K562 (cell line): ENCODE measurements at regions not wholly inside any gene's neighbourhood (a gene's known extent, or its start where the extent isn't known, plus 50 kb on each side); places are given as distances from the start of the nearest gene placed in this dataset.

ENCODE experiments used
- ATF7 ChIP-seq: fragments of 450-650 bp; IDR thresholded peaks from 2 replicates; pipeline ENCODE4 v1.7.1; 2014; ENCODE audit warnings: mild to moderate bottlenecking, moderate library complexity
- CHD2 ChIP-seq: IDR thresholded peaks from 2 replicates; pipeline ENCODE4 v1.6.1; 2011; ENCODE audit warnings: low read depth, low read length
- CREB1 ChIP-seq, 2 experiments: sonication (generic) in 1 of 2; formaldehyde crosslinking in 1 of 2; IDR thresholded peaks; 2 replicates each; pipeline versions ENCODE4 v1.6.1 to v1.8.0; 2012 to 2022; ENCODE audit warnings: inconsistent platforms in 1 of 2, mild to moderate bottlenecking in 1 of 2, missing genetic modification reagents in 1 of 2, moderate library complexity in 1 of 2
- CTCF ChIP-seq, 3 experiments: IDR thresholded peaks in 2 of 3; conservative IDR thresholded peaks in 1 of 3; 2 replicates each; pipeline ENCODE4 v1.5.1; 2011 to 2012; ENCODE audit warnings: low read length in 3 of 3, mild to moderate bottlenecking in 3 of 3, control low read depth in 2 of 3, improper control_type of control experiment in 1 of 3, inconsistent platforms in 1 of 3, low read depth in 1 of 3, mixed read lengths in 1 of 3, moderate library complexity in 1 of 3; ENCODE audit not compliant: insufficient read depth in 2 of 3
- MYC ChIP-seq, 2 experiments: fragments of 250-450 bp in 1 of 2; sonication (Bioruptor Pico) in 1 of 2; IDR thresholded peaks; 2 replicates each; pipeline versions ENCODE4 v1.5.1 to v1.6.1; 2012 to 2021; ENCODE audit warnings: low read depth in 2 of 2, borderline replicate concordance in 1 of 2, improper control_type of control experiment in 1 of 2, low read length in 1 of 2, mild to moderate bottlenecking in 1 of 2, moderate library complexity in 1 of 2
- POLR2A ChIP-seq: fragments of 450-650 bp; conservative IDR thresholded peaks from 2 replicates; pipeline ENCODE4 v1.6.1; 2016
- POLR2AphosphoS5 ChIP-seq: IDR thresholded peaks from 2 replicates; pipeline ENCODE4 v1.6.1; 2011; ENCODE audit warnings: mild to moderate bottlenecking, low read depth, low read length, moderate library complexity; ENCODE audit not compliant: control insufficient read depth, insufficient read depth
- RAD21 ChIP-seq, 2 experiments: fragments of 250-450 bp in 1 of 2; fragments of 450-650 bp in 1 of 2; sonication (Bioruptor Pico) in 1 of 2; formaldehyde crosslinking in 1 of 2; IDR thresholded peaks in 1 of 2; conservative IDR thresholded peaks in 1 of 2; 2 replicates each; pipeline versions ENCODE4 v1.4.0 to v1.8.0; 2020 to 2022; ENCODE audit warnings: mild to moderate bottlenecking in 2 of 2, moderate library complexity in 1 of 2

GRCh38 chr6:49269190-49269589, 193.9 kb downstream of the MMUT start:
- TF ChIP-seq MYC (IDR thresholded peaks at IDR 0.05; ENCODE audit: low read depth, low read length), result no peak
- TF ChIP-seq MYC (CRISPR knock-in tag; IDR thresholded peaks at IDR 0.05; ENCODE audit: borderline replicate concordance, low read depth), result no peak
- no peak for TF ChIP-seq POLR2A
- TF ChIP-seq CHD2, result no peak
- no peak for TF ChIP-seq POLR2AphosphoS5
- TF ChIP-seq CTCF (IDR thresholded peaks at IDR 0.05 in 2 of 3, conservative IDR thresholded peaks at IDR 0.05 in 1 of 3; ENCODE audit: insufficient read depth in 2 of 3, low read depth in 1 of 3, low read length in 3 of 3), result no peak
- no peak for TF ChIP-seq CREB1 (IDR thresholded peaks at IDR 0.05)
- no peak for TF ChIP-seq CREB1 (CRISPR knock-in tag; IDR thresholded peaks at IDR 0.05)
- no peak for TF ChIP-seq RAD21 (CRISPR knock-in tag; conservative IDR thresholded peaks at IDR 0.05 in 1 of 2, IDR thresholded peaks at IDR 0.05 in 1 of 2)
- no peak for TF ChIP-seq ATF7
